LNCaP clone FGC (cell line): ENCODE measurements at regions not wholly inside any gene's neighbourhood (a gene's known extent, or its start where the extent isn't known, plus 50 kb on each side); places are given as distances from the start of the nearest gene placed in this dataset.

Experiments
- DNase-seq: peaks from one replicate; pipeline ENCODE4 v3.0.0-alpha.2; 2011; ENCODE audit warnings: low read depth
- H3K4me3 ChIP-seq: 2 replicates; pipeline ENCODE4 v1.5.1; 2011; ENCODE audit warnings: mild to moderate bottlenecking, low read depth, low read length, control low read depth
- TF ChIP-seq, protein P1 (sequence below): IDR thresholded peaks from 2 replicates; pipeline ENCODE4 v1.5.1; 2012; ENCODE audit warnings: mild to moderate bottlenecking; ENCODE audit not compliant: control insufficient read depth, insufficient read depth; ENCODE audit errors: extremely low read depth

DNA sequence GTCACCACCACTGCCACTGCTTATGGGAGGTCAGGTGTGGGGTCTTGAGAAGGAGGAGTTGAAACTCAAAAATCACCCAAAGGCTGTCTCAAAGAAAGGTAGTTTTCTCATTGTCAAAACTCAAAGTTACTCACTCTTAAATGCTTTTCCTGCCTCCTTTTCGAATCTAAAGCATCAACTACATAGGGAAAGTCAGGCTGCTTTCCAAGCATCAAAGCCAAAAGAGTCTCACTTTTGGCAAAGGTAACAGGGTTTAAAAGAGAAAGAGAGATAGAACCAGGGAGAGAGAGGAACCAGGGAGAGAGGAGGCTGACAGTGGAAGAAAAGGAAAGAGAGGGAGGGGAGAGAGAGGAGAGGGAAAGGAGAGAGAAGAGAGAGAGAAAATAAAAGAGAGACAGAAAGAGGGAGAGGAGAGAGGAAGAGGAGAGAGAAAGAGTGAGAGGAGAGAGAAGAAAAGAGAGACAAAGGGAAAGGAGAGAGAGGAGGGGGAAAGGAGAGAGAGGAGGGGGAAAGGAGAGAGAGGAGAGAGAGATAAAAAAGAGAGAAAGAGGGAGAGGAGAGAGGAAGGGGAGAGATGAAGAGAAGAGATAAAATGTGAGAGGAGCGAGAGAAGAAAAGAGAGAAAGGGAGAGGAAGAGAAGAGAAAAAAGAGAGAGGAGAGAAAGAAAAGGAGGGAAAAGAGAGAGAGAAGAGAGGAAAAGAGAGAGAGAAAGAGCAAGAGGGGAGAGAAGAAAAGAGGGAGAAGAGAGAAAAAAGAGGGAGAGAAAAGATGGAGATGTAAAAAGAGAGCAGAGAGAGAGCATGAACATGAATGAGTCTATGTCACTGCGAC lies 262.0 kb upstream of the TSHZ3 start:
- no peak overlapping the region for H3K4me3 ChIP-seq
- TF ChIP-seq, protein P1, sequence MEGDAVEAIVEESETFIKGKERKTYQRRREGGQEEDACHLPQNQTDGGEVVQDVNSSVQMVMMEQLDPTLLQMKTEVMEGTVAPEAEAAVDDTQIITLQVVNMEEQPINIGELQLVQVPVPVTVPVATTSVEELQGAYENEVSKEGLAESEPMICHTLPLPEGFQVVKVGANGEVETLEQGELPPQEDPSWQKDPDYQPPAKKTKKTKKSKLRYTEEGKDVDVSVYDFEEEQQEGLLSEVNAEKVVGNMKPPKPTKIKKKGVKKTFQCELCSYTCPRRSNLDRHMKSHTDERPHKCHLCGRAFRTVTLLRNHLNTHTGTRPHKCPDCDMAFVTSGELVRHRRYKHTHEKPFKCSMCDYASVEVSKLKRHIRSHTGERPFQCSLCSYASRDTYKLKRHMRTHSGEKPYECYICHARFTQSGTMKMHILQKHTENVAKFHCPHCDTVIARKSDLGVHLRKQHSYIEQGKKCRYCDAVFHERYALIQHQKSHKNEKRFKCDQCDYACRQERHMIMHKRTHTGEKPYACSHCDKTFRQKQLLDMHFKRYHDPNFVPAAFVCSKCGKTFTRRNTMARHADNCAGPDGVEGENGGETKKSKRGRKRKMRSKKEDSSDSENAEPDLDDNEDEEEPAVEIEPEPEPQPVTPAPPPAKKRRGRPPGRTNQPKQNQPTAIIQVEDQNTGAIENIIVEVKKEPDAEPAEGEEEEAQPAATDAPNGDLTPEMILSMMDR = no peak
- DNase-seq = no peak

DNA sequence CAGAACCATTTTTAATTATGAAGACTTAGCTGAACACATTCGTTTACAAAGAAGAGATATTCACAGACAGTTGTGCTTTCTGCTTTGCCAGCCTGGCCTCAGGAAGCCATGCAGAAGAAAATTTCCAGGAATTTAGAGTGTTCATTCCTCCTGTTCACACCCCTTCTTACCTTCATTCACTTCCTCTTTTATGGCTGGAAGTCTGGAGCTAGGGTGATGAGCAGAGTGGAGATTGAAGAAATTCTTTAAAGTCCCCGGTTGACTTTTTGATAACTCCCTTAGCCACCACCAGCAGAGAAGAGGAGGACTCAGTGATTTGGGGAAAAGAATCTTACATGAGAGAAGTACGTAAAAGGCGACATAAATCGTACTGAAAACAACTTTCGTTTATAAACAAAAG lies 263.6 kb upstream of the TSHZ3 start:
- no peak overlapping the region for H3K4me3 ChIP-seq
- TF ChIP-seq, protein P1 = no peak
- DNase-seq = no peak

DNA sequence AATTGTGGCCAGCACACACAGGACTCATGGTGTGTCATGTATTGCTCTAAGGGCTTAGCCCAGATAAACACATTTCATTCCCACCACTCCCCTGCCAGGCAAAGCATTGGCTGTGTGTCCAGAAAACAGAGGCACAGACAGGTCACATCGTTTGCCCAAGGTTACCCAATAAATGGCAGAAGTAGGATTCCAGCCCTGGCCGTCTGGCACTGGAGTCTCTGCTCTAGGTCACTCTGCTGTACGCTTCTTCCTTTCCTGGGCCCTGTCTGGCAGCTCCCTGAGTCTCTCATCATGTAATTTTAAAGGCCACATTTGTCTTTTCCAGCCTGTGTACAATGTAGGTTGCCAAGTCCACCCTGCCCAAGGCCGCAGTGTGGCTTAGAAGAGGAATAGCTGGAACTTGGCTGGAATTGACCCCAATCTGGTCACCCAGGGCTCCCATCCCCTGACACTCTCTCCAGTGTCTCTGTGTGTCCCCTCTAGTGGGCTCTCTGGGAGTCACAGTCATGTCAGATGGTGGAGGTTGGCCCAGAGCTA lies 264.5 kb upstream of the TSHZ3 start:
- DNase-seq = no peak
- TF ChIP-seq, protein P1 = no peak
- no peak overlapping the region for H3K4me3 ChIP-seq

DNA sequence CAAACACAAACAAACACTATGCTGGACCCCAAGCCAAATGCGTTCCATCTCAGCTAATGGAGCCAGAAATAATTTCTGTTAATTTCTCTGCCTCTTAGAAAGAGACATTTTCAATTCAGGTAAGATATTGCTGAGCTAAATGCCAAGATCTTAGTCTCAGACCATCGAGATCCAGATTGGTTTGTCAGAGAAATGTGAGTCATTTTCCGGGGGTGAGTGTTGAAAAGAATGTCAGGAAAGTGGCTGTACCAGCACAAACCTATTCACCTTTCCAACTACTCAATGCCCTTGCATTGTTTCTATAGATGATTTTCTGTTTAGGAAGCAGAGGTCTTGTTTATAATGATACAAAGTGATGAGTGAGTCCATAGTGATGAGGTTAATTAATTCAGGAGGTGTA lies 266.8 kb upstream of the TSHZ3 start:
- TF ChIP-seq, protein P1 = no peak
- no peak overlapping the region for H3K4me3 ChIP-seq
- no peak for DNase-seq

DNA sequence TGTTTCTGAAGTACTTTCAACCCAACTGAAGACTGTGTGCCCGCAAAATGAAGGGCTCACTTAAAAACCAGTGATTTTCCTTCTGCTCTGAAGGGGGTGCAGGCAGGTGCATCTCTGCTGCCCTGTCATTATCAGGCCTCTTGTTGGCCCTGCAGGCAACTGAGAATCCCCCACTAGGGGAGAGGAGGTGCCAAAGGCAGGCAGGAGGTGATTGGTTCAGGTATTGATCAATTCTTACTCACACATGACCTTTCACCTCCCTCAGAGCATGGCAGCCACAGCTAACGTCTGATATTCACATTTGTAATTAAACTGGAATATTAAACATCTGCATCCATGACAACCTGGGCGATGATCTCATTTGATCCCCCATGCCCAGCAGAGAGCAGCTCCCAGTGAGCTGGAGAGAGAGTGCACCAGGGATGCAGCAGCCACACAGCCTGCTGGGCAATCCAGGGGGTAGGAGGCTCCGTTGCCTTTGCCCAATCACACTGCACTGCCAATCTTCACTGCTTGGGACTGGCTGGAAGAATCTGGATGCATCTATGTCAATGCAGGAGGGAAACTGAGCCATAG lies 267.9 kb upstream of the TSHZ3 start:
- DNase-seq = no peak
- TF ChIP-seq, protein P1 = no peak
- no peak overlapping the region for H3K4me3 ChIP-seq

DNA sequence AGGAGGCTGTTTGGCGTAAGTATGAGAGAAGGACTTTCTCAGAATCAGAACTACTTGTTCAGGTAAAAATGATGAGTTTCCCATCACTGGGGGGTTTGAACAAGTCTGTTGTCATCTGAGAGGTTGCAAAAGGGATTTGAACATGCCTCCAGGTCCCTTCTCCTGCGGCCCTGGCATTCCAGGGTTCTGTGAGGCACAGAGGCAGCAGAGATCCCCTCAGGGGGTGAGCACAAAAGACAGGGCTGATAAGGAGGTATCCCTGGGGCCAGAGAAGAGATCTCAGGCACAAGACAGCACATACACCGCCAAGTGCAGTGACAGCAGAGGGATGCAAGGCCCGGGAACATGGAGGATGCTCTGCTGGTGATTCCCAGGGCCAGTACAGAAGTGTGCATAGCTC lies 275.8 kb upstream of the TSHZ3 start:
- DNase-seq = no peak
- no peak overlapping the region for H3K4me3 ChIP-seq
- TF ChIP-seq, protein P1 = no peak
